ENCODE measurements at regions not wholly inside any gene's neighbourhood (a gene's known extent, or its start where the extent isn't known, plus 50 kb on each side); places are given as distances from the start of the nearest gene placed in this dataset.

DNA sequence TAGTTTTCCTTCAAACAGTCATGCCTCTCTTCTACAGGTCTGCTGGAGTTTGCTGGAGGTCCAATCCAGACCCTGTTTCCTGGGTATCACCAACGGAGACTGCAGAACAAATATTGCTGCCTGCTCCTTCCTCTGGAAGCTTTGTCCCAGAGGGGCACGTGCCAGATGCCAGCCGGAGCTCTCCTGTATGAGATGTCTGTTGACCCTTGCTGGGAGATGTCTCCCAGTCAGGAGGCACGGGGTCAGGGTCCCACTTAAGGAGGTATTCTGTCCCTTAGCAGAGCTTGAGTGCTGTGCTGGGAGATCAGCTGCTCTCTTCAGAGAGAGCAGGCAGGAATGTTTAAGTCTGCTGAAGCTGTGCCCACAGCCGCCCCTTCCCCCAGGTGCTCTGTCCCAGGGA is 666.9 kb downstream of the FRK start:
- Histone ChIP-seq H4K20me1 (ENCODE audit: insufficient read depth, low read length) (no peaks in the 10 kb centered on the region), H3K79me2 (ENCODE audit: low read length) (no peaks in the 10 kb centered on the region), H3K9me2 (replicated peaks; ENCODE audit: insufficient read depth, low read length) (no peaks in the 10 kb centered on the region), H3K4me1 (ENCODE audit: low read length) (no peaks in the 10 kb centered on the region), H3K4me3 (ENCODE audit: low read length) (no peak overlapping the region), H3K36me3 (replicated peaks; ENCODE audit: insufficient read depth, low read length) (no peaks in the 10 kb centered on the region), H3K4me2 (ENCODE audit: low read depth, low read length) (no peak overlapping the region), H3K9ac (ENCODE audit: low read length) (no peak overlapping the region), H3K9me3 (replicated peaks; ENCODE audit: insufficient read depth, low read length) (no peaks in the 10 kb centered on the region), H3K27ac (ENCODE audit: low read length) (no peak overlapping the region), H2AFZ (ENCODE audit: low read length) (no peak overlapping the region), H3F3A (ENCODE audit: insufficient read depth, low read length) (no peaks in the 10 kb centered on the region), H3K27me3 (replicated peaks; ENCODE audit: insufficient read depth, low read length) (no peaks in the 10 kb centered on the region)
- TF ChIP-seq EZH2 (optimal IDR thresholded peaks at IDR 0.05; ENCODE audit: low read depth, low read length) (no peak), EZH2phosphoT487 (IDR thresholded peaks at IDR 0.05; ENCODE audit: low read length) (no peak)
- TF ChIP-seq, protein P1, sequence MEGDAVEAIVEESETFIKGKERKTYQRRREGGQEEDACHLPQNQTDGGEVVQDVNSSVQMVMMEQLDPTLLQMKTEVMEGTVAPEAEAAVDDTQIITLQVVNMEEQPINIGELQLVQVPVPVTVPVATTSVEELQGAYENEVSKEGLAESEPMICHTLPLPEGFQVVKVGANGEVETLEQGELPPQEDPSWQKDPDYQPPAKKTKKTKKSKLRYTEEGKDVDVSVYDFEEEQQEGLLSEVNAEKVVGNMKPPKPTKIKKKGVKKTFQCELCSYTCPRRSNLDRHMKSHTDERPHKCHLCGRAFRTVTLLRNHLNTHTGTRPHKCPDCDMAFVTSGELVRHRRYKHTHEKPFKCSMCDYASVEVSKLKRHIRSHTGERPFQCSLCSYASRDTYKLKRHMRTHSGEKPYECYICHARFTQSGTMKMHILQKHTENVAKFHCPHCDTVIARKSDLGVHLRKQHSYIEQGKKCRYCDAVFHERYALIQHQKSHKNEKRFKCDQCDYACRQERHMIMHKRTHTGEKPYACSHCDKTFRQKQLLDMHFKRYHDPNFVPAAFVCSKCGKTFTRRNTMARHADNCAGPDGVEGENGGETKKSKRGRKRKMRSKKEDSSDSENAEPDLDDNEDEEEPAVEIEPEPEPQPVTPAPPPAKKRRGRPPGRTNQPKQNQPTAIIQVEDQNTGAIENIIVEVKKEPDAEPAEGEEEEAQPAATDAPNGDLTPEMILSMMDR (IDR thresholded peaks at IDR 0.05; ENCODE audit: low read length), result no peak
- DNase-seq, result no peak

DNA sequence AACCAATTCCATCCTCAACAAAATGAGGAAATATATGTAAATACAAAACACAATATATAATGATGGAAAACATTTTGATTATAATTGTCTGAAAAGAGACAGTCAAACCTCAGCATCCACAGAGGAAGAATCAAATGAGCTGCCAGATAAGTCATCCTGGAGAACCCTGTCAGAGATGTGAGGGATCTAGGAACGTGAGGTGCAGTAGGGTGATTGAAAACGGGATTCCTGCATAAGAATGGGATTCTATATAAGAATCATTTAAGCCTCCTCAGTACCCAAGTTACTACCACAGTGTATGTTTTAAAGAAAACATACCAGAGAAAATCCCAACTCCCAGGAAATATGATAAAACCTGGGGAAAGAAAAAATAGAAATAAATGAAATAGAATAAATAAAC is 690.5 kb downstream of the FRK start:
- H3K36me3 ChIP-seq (replicated peaks; ENCODE audit: insufficient read depth, low read length), result no peaks in the 10 kb centered on the region
- no peaks in the 10 kb centered on the region for H4K20me1 ChIP-seq (ENCODE audit: insufficient read depth, low read length)
- no peak overlapping the region for H3K9ac ChIP-seq (ENCODE audit: low read length)
- no peak overlapping the region for H2AFZ ChIP-seq (ENCODE audit: low read length)
- no peaks in the 10 kb centered on the region for H3K9me3 ChIP-seq (replicated peaks; ENCODE audit: insufficient read depth, low read length)
- H3K27me3 ChIP-seq (replicated peaks; ENCODE audit: insufficient read depth, low read length), result no peaks in the 10 kb centered on the region
- H3K9me2 ChIP-seq (replicated peaks; ENCODE audit: insufficient read depth, low read length), result no peaks in the 10 kb centered on the region
- TF ChIP-seq EZH2 (optimal IDR thresholded peaks at IDR 0.05; ENCODE audit: low read depth, low read length) (no peak), EZH2phosphoT487 (IDR thresholded peaks at IDR 0.05; ENCODE audit: low read length) (no peak)
- TF ChIP-seq, protein P1 (IDR thresholded peaks at IDR 0.05; ENCODE audit: low read length), result no peak
- no peak overlapping the region for H3K4me2 ChIP-seq (ENCODE audit: low read depth, low read length)
- no peaks in the 10 kb centered on the region for H3K79me2 ChIP-seq (ENCODE audit: low read length)
- DNase-seq, result no peak
- H3K4me3 ChIP-seq (ENCODE audit: low read length), result no peak overlapping the region
- H3K27ac ChIP-seq (ENCODE audit: low read length), result no peak overlapping the region
- no peaks in the 10 kb centered on the region for H3K4me1 ChIP-seq (ENCODE audit: low read length)
- H3F3A ChIP-seq (ENCODE audit: insufficient read depth, low read length), result no peaks in the 10 kb centered on the region

DNA sequence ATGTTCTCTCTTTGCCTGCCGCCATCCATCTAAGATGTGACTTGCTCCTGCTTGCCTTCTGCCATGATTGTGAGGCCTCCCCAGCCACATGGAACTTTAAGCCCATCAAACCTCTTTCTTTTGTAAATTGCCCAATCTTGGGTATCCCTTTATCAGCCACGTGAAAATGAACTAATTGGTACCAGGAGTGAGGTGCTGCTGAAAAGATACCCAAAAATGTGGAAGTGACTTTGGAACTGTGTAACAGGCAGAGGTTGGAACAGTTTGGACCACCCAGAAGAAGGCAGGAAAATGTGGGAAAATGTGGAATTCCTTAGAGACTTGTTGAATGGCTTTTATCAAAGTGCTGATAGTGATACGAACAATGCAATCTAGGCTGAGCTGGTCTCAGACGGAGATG is 694.9 kb downstream of the FRK start:
- Histone ChIP-seq H3K9me3 (replicated peaks; ENCODE audit: insufficient read depth, low read length) (no peaks in the 10 kb centered on the region), H3K79me2 (ENCODE audit: low read length) (no peaks in the 10 kb centered on the region), H4K20me1 (ENCODE audit: insufficient read depth, low read length) (no peaks in the 10 kb centered on the region), H3K27me3 (replicated peaks; ENCODE audit: insufficient read depth, low read length) (no peaks in the 10 kb centered on the region), H3K36me3 (replicated peaks; ENCODE audit: insufficient read depth, low read length) (no peaks in the 10 kb centered on the region), H3K4me3 (ENCODE audit: low read length) (no peak overlapping the region), H3K4me1 (ENCODE audit: low read length) (no peaks in the 10 kb centered on the region), H3K4me2 (ENCODE audit: low read depth, low read length) (no peak overlapping the region), H3F3A (ENCODE audit: insufficient read depth, low read length) (no peaks in the 10 kb centered on the region), H3K9me2 (replicated peaks; ENCODE audit: insufficient read depth, low read length) (no peaks in the 10 kb centered on the region), H3K9ac (ENCODE audit: low read length) (no peak overlapping the region), H3K27ac (ENCODE audit: low read length) (no peak overlapping the region), H2AFZ (ENCODE audit: low read length) (no peak overlapping the region)
- DNase-seq, result no peak
- TF ChIP-seq EZH2 (optimal IDR thresholded peaks at IDR 0.05; ENCODE audit: low read depth, low read length) (no peak), EZH2phosphoT487 (IDR thresholded peaks at IDR 0.05; ENCODE audit: low read length) (no peak)
- TF ChIP-seq, protein P1 (IDR thresholded peaks at IDR 0.05; ENCODE audit: low read length), result no peak
